CMK (cell line): ENCODE measurements at regions not wholly inside any gene's neighbourhood (a gene's known extent, or its start where the extent isn't known, plus 50 kb on each side); places are given as distances from the start of the nearest gene placed in this dataset.

Experiments
- DNase-seq: peaks from one replicate; pipeline ENCODE4 v3.0.0-alpha.2; 2010; ENCODE audit warnings: low read depth

DNA sequence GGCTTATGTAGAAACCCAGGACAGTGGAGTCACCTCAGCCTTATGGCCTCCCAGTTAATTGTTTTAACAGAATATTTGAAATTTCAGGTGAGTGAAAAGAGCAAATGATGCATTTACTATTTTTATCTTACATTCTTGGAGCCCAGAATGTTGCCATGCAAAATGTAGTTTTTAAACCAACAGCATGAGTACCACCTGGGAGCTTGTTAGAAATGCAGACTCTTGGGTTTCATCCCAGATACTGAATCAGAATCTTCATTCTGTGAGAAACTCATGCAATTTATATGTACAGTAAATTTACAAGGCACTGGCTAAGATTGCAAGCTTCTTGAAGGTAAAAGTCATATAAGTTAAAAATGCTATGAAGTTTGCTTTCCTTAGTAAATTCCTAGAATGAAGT is 654.5 kb upstream of the CDH2 start:
- DNase-seq: no peak

DNA sequence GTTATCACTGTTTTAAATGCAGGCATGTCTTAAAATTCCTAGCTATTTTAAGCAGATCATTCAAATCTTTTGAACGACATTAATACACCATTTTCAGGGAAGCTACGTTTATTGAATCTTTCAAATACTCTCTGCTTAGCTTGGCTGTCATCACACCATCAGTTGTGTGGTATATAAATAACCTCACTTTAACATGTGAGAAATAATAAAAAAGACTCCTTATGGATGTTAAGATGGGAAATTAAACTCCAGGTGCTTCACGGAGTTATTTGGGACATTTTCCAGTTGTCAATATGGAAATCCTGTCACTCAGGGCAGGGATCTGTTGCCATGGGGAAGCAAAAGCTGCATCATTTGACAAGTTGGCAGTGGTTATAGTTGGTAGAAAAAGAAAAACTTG is 649.2 kb upstream of the CDH2 start:
- no peak for DNase-seq

DNA sequence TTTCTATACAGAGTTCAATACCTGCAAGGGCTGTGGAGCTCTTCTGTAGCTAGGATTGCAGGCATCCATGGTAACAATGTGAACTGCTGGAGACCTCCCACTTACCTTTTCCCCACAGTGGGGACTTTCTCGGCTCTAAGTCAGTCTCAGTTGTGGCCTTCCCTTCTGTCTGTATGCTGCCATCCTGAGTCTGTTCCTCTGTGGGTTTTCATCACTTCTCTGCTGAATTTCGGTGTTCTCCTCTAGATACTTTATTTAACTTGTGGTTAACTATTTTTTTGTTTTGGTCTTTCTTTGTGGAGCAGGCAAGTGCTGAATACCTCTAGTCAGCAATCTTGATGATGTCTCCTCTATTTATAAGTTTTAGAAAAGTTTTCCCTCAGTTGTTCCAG is 647.2 kb upstream of the CDH2 start:
- DNase-seq: no peak

DNA sequence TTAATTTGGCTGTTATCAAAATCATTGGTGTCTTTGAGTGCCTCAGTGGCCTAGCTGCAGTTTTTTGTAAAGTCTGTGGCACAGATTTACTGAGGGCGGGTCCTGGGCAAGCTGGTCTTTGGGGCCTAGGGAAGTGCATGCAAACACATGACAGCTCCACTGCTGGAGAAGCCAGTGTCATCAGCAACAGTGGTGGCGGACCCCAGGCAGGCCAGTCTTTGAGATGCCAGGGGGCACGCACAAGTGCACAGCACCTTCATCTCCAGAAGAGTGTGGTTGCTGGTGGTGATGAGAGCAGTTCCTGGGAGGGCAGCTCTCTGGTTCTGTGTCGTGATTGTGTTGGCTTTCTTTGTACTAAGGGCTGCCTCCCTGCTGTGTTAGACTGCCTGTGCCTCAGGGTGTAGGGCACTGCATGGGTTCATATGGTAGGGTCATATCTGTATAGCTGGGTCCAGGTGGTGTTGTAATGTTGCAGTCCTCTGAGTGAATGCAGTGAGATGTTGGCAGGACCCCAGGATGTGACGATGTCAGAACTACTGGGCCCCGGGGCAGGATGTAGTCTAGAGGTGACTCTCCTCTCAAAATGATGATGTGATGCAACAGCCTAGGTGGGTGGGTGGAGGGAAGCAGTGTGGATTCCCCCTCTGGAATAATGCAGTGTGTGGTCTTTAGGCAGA is 646.7 kb upstream of the CDH2 start:
- no peak for DNase-seq

DNA sequence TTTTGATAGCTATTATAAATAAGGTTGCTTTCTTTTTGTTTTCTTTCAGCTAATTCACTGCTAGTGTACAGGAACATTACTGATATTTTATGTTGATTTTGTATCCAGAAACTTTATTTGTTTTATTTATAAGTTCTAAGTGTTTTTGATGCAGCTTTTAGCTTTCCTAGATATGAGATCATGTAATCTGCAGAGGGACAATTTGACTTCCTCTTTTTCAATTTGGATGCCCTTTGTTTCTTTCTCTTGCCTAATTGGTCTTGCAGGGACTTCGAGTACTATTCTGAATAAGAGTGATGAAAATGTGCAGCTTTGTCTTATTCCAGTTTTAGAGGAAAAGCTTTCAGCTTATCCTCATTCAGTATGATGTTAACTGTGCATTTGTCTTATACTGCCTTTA is 643.4 kb upstream of the CDH2 start:
- no peak for DNase-seq

DNA sequence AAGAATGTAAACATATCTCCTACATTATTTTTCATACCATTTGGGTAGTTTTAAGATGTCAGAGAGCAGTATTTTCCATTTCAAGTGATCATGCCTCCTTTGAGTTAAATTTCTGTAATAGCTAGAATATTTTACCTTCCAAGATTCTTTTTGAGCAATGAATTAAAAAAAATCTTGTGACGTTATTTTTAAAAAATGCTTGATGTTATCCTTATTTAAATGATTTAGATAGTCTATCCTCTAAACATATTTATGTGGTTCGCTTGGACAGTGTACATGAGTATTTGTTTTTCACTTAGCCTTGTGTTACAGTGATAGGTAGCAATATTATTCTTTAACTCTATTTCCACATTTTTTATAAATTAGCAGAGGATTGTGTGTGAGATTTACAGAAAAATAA is 639.2 kb upstream of the CDH2 start:
- DNase-seq: no peak

DNA sequence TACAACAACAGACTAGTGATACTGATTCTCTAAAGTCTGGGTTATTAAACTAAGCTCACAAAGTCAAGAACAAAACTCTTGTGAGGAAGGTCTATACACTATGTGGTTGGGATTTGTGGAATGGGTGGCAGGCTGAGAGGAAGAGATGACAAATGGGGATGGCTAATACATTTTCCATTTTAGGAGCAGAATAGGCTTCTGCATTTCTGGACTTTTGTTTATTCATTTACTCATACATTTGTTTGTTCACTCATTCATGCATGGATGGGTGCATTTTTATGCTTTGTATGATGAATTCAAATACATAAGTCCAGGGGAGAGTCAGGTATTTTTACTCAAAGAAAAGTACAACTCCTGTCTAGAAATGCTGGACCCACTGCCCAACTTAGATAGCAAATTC is 637.4 kb upstream of the CDH2 start:
- no peak for DNase-seq

DNA sequence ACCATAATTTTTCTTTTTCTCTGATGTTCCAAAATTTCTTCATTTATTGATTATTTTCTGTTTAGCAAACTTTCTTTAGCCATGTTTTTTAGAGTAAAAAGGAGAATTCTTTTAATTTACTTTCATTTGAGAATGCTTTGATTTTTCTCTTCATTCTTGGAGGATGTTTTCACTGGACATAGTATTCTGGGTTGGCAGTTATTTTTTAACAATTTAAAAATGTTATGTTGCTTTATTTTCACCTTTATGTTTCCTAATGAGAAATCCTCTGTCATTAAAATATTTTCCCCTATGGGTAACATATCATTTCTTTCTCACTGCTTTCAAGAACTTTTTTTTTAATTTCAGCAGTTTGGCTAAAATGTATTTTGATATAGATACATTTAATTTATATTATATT is 631.4 kb upstream of the CDH2 start:
- no peak for DNase-seq

DNA sequence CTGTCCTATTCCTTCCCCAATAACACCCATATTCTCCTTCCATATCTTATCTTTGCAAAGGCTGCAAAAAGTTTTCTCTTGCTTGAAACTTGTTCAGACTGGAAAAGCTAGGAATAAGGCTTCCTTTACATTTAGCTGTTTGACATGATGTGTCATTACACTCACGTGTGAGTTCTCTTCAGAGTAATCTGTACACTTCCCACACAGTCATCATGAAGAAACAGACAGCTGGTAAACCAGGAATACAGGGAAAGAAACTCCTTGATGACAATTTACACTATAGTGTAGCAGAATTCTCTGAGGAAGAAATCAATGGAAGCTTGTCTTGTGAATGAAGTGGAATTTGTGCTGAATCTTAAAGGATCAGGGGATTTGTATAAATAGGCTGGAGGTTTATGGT is 628.6 kb upstream of the CDH2 start:
- no peak for DNase-seq

DNA sequence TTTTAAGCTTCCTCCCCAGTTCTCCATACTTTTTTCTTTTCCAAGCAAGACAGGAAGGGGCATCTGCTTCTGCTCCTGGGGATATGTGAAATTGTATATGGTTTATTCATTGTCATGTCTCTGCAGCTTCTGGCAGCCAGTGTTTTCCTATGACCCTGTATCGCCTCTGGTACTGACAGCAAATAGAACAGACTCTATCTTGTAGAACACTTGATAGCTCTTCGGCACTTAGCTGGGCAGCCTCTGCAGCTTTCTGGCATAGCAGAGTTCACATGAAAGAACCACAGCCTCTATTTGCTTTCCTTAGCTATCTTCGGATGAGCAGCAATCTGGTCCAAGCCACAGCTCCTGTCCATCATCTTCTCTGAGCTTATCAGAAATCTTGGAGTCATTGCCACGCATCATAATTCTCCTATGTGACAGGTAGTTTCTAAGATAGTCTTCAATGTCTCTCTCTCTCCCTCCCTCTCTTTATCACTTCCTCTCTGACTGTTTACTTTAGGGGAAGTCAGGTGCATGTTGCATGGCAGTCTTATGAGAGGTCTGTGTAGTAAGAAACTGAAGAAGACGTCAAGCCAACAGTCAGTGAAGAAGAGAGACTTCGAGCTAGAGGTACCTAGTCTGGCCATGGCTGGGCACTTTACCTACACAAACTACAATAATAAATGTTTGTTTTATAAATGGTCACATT is 627.7 kb upstream of the CDH2 start:
- DNase-seq: no peak

DNA sequence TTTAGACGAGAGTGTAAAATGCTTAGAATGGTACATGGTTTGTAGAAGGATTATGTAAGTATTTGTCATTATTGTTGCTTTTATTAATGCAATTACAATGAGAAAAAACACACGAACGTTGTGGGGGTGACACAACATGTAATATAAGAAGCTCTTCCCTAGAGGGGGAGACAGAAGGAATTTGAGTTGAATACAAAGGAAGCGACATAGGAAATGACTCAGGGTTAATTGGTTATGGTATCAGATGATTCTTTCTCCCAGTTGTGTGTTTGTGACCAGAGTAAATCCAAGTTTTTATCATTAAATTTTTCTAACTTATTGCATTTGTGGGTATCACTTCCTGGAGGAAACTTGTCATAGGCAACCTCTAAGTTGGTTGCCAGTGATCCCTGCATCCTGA is 625.6 kb upstream of the CDH2 start:
- no peak for DNase-seq

DNA sequence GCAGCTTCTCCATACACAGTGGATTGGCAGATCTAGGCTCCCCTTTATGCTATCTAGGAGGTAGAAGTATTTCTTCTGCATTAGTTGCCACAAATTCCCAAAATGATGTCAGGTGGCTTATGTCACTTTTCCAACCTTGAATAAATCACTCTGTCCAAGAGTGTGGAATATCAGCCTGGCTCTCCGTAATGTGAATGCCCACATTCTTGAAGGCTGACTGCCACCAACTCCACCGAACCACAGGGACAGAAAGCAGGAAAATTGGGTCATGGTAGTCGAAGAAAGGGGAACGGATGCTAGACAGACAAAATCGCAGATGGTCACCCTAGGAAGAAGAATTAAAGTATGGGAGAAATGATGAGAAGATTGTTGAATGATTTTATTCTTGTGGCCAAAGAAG is 624.9 kb upstream of the CDH2 start:
- no peak for DNase-seq

DNA sequence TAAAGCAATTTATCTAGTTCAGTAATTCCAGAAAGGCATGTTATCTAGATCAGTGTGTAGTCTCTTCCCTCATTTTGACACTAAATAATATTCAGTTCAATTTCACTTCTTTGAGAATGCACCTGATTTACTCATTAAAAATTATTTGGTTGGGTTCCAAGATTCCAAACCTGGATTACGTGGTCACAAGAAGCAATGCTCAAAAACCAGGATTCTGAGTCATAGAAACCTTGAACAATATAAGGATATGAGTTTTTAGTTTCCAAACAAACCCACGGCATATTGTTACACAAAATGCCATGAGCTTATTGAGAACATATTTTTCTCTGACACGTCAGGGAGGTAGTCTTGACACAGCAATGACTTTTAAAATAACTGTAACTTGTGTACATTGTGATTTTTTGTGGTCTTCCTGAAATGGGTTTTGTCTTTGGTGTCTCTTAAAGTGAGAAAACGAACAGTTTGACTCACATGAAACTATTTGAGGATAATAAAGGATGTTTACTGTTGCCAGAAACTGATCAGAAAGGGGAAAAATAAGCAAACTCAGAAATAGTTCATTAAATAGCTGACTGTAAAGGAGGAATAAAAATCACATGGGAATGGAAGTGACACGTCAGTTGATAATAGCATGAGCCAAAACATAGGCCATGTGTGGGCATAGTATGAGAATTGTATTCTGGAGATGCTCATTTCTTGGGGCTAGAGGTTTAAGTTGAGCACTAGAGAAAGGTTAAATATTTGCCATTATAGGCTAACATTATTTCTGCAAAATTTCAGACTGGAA is 617.7 kb upstream of the CDH2 start:
- no peak for DNase-seq

DNA sequence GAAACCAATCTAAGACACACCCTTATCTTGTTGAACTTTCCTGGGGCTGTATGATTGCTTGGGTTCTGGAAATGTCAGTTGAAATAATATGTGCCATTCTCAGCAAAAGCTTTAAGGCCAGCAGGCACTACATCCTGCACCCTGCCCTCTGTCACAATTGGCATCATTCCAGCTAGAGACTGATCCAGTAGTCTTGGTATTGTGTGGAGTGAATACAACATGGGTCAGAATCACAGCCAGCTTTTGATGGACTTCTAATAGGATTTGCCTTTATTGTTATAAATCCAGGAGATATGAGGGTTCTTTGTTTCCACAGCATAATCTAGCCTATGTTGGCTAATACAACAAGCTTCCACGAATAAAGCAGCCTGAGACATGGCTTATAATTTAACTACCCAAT is 617.0 kb upstream of the CDH2 start:
- DNase-seq: no peak

DNA sequence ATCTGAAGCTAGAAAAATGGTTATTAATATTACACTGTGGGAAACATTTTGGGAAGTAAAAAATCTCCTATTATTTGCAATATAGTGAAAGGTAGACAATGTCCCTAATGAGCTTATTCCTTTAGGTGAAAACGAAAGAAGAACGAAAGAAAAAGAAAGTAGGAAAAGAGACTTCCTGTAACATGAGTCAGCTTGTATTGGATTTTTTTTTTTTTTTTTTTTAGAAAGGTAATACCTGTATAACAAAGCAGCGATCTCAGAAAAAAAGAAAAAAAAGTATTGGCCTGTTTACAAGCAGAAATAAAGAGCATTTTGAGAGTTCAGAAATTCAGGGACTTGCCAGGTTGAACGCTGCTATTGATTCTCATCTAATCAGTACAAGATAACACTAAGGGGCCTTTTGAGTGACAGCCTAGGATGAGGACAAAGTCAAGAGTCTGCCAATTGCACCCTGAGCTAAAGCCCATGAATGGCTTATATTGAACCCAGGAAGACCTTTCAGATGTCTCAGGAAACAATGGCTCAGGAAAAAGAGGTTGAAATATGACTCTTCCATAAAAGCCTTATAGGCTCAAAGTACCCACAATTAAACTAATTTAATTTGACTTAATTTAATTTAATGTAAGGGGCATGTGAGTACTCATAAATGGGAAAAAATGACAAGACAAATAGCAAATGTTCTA is 615.6 kb upstream of the CDH2 start:
- no peak for DNase-seq

DNA sequence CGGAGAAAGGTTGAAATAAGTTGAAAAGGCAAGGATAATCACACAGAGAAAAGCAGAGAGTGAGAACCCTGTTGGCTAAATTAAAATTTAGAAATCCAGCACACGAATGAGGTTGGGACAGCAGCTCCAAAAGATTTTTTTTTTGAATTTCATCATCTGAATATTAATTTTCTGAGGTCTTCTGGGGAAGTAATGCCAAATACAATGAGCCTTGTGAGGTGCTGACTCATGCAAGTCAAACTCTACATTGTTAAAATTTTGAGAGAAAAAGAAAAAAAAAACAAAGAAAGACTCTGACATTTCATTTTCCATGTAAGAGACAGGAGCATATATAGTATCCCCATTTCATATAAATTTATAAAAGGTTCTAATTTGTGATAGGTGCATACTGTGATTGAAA is 614.2 kb upstream of the CDH2 start:
- DNase-seq: no peak

DNA sequence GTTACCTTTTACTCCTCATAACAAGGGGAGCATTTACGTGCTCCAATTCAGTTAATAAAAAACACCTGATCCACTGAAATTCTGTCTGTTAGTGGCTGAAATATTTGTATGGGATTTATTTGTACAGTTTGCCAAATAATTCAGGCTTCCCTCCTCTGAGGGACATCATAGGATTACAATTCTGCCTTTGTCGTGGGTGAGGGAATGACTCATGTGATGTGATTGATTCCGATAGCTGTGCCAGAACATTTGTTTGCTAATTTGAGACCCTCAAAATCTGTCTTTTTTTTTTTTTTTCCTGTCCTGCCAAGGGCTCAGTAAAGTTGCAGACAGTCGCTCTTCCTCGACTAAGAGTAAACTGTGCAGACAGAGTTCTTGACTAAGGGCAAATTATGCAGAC is 612.6 kb upstream of the CDH2 start:
- DNase-seq: no peak

DNA sequence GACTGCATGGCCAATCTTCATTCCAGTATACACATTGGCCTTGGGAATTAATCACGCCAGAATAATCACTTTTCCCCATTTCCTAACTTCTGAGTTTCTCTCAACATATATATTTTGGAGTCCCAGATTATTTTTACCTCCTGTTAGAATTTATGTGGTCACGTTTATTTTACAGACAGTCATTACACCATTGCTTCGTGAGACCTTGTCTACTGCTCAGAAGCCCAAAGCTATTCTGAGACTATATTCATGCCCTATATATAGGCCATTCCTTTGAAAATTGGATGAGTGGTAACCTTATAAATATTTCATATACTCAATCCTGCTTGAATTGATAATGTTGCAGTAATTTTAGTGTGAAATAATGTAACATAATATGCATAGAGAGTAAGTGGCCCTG is 610.0 kb upstream of the CDH2 start:
- DNase-seq: no peak

DNA sequence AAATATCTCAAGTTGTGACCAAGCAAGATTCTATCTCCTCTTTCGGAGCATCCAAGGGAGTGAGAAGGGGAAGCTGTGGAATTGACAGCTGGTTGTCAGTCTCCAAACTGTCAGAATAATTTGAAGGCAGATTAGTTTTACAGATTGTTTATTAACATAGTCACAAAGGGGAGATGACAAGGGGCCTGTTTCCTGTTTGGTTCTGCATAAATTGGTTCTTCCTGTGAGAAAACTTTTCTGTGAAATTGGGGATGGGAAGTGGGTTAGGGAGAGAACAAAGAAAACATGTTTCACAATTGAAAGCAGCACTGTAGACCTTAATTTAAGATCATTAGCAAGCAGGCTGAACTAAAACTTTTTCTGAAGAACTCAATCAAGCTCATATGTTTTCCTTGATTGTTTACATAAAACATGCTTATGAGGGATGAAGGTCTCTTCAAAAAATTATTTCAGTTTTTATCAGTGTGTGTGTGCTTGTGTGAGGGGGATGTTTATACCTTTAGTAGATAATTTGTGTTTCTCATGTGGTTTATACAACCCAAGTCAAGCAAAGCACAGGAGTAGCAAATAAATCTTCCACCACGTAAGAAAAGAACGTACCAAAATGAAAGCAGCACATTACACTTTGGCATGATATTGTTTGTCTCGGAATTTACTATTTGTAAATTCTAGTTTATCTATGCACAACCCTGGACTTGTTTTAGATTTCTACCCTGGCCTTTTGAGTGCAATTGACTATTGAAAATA is 604.9 kb upstream of the CDH2 start:
- no peak for DNase-seq

DNA sequence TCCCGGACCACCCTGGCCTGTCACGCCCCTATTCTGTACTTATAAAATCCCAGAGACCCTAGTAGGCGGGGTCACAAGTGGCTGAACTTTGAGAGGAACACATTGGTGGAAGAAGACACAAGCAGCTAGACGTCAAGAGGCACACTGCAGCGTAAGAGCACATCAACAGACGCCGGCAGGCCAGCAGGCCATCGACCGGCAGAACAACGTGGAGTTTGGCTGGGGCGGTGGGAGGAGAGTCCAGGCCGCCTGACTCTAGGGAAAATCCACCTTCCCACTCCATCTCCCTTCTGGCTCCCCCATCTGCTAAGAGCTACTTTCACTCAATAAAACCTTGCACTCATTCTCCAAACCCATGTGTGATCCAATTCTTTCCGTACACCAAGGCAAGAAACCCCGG is 601.8 kb upstream of the CDH2 start:
- no peak for DNase-seq

DNA sequence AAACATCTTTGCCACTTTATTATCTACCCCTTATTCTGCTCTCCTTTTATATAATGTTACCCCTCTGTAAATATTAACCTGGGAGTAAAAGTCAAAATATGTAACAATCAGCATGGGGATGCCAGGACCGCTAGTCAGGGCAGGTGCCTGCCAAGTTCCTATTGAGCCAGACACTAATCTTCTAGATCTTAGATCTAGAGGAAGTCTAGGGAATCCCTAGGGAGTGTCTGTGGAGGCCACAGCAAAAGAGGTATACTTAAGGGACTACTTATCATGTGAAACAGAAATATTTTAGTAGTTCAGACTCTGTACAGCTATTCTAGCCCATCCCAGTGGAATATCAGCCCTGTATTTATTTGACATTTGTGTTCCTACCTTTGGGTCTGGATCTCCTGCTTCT is 600.8 kb upstream of the CDH2 start:
- no peak for DNase-seq

DNA sequence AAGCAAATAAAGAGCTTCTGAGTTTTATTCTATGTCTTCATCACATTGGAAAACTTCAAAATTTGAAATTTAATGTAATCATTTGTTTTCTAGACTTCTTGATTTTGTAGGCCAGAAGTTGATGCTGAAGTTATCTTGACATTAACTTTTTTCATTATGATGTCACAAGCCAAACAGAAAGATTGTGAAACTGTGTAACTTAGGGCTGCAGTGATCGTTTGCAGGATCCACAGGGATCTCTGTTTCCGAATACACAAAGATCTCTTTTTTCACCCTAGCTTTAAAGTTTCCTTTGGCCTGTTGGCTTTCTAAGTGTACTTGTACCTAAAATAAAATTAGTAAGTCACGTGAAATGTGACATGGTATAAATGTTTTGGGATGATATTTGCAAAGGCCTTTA is 594.9 kb upstream of the CDH2 start:
- no peak for DNase-seq
